ENCODE measurements at regions not wholly inside any gene's neighbourhood (a gene's known extent, or its start where the extent isn't known, plus 50 kb on each side); places are given as distances from the start of the nearest gene placed in this dataset.

GRCh38 chr4:156132196-156132595, 178.5 kb upstream of the CTSO start:
- TF ChIP-seq EZH2 (IDR thresholded peaks at IDR 0.05) (no peak), POLR2AphosphoS5 (IDR thresholded peaks at IDR 0.05; ENCODE audit: borderline replicate concordance, low read depth, low read length) (no peak)
